Keratinocyte (primary cell): ENCODE measurements at regions not wholly inside any gene's neighbourhood (a gene's known extent, or its start where the extent isn't known, plus 50 kb on each side); places are given as distances from the start of the nearest gene placed in this dataset.

Experiments used
- EZH2 ChIP-seq: IDR thresholded peaks from one replicate; pipeline ENCODE4 v1.6.1; 2012; ENCODE audit warnings: inconsistent platforms, mild to moderate bottlenecking, low read length, moderate library complexity
- TF ChIP-seq, protein P1 (sequence below), 3 experiments: IDR thresholded peaks in 1 of 3; conservative IDR thresholded peaks in 1 of 3; optimal IDR thresholded peaks in 1 of 3; 2 replicates in 2 of 3; 3 replicates in 1 of 3; pipeline versions ENCODE3 to v1.5.1; 2011; ENCODE audit warnings: low read length in 3 of 3, mild to moderate bottlenecking in 3 of 3, moderate library complexity in 2 of 3, control low read depth in 1 of 3, inconsistent platforms in 1 of 3; ENCODE audit not compliant: insufficient read depth in 2 of 3; ENCODE audit errors: extremely low read depth in 1 of 3

DNA sequence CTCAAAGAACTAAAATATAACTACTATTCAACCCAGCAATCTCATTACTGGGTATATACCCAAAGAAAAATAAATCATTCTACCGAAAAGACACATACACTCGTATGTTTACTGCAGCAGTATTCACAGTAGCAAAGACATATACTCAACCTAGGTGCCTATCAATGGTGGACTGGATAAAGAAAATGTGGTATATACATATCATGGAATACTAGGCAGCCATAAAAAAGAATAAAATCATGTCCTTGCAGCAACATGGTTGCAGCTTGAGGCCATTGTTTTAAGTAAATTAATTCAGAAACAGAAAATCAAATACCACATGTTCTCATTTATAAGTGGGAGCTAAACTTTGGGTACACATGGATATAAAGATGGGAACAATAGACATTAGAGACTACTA, 266.2 kb upstream of the POU3F1 start:
- TF ChIP-seq, protein P1, sequence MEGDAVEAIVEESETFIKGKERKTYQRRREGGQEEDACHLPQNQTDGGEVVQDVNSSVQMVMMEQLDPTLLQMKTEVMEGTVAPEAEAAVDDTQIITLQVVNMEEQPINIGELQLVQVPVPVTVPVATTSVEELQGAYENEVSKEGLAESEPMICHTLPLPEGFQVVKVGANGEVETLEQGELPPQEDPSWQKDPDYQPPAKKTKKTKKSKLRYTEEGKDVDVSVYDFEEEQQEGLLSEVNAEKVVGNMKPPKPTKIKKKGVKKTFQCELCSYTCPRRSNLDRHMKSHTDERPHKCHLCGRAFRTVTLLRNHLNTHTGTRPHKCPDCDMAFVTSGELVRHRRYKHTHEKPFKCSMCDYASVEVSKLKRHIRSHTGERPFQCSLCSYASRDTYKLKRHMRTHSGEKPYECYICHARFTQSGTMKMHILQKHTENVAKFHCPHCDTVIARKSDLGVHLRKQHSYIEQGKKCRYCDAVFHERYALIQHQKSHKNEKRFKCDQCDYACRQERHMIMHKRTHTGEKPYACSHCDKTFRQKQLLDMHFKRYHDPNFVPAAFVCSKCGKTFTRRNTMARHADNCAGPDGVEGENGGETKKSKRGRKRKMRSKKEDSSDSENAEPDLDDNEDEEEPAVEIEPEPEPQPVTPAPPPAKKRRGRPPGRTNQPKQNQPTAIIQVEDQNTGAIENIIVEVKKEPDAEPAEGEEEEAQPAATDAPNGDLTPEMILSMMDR (optimal IDR thresholded peaks at IDR 0.05 in 1 of 3, IDR thresholded peaks at IDR 0.05 in 1 of 3, conservative IDR thresholded peaks at IDR 0.05 in 1 of 3; ENCODE audit: extremely low read depth in 1 of 3, insufficient read depth in 2 of 3, low read length in 3 of 3) = no peak
- TF ChIP-seq EZH2 = no peak
